NCI-H2029 treated with DMSO at 0.1 percent for 48 hours (cell line): ENCODE measurements at regions not wholly inside any gene's neighbourhood (a gene's known extent, or its start where the extent isn't known, plus 50 kb on each side); places are given as distances from the start of the nearest gene placed in this dataset.

Source experiments
- DNase-seq: peaks from one replicate; lab custom pipeline; 2025; lab: John Stamatoyannopoulos, UW

DNA sequence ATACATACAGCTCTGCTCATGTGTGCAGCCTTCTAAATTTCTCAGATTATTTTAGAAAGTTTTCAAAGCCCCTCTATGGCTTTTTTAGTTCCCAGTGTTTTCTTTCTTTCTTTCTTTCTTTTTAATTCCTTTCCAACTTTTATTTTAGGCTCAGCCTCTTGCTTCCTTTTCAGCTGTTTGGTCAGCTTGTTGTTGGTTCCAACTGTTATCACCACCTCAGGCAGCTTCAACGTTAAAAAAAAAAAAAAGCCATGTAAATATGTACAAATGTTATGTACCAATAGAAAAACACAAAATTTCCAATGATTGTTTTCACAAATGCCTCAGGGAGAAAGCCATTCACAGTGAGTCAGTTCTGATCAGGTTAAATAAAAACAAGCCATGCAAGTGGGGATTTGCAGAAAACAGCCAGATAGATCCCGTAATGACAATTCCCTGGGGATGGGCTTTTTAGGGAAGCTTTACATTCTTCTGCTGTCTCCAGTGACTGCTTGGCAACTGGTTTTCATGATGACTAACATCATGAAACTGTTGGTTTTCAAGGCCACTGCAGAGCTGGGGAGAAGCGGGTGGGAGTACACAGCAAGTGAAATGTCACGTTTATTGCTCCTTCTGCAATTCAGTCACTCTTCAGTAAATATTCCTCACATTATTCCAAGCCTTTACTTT lies 908.4 kb downstream of the EPHA3 start:
- DNase-seq: no peak

DNA sequence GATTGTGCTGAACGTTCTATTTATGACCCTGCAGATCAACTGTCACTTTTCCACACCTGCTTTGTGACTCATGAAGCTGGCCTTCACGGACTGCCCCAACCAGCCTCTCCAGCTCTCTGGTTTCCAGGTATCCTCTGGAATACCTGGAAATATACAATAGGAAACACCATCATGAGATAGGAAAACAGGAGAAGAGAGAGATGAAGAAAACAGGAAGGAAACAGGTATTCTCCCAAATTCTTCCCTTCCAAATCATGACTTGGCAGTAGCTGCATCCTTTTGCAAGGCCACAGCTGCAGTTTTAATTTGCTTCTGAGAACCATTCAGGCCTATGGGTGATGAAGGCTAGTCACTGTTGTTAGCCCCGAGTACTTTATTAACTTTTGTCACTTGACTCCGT lies 909.1 kb downstream of the EPHA3 start:
- DNase-seq: no peak

GRCh38 chr3:90018779-90019178 lies 911.4 kb downstream of the EPHA3 start:
- DNase-seq: no peak

DNA sequence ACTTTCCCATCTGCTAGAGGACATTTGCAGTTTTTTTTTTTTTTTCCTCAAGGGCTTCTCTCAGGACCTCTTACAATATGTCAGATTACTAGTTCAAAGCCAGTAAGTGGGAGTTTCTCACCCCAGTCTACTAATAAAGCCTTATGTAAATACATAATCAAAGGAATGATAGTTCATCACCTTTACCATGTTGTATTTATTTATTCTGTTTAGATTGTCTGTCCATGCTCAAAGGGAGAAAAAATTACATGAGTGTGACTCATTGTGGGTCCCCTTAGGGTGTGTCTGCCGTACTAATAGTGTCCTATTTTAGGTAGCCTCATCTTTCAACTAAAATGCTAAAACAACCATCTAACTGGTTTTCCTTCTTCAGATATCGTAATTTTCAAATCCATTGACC lies 917.6 kb downstream of the EPHA3 start:
- DNase-seq: no peak

DNA sequence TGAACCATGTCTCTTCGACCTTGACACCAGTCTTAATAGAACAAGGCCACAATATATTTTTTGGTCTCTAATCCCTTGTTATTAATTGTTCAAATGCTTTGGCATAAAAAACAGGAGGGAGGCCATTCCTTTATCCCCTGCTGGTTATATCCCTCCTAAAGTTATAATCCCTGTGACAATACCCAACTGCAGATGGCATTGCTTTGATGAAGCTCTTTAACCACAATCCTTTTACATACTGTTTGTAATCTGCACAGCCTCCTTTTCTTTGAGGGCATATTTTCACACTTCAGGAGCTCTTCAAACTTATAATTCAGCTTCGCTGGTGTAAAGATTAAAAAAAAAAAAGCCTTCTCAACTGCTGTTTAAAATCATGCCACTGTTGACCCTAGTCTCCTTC lies 919.0 kb downstream of the EPHA3 start:
- DNase-seq: no peak

- no peak for DNase-seq
Measured at GRCh38 chr3:90031121-90031520, 923.7 kb downstream of the EPHA3 start.

DNA sequence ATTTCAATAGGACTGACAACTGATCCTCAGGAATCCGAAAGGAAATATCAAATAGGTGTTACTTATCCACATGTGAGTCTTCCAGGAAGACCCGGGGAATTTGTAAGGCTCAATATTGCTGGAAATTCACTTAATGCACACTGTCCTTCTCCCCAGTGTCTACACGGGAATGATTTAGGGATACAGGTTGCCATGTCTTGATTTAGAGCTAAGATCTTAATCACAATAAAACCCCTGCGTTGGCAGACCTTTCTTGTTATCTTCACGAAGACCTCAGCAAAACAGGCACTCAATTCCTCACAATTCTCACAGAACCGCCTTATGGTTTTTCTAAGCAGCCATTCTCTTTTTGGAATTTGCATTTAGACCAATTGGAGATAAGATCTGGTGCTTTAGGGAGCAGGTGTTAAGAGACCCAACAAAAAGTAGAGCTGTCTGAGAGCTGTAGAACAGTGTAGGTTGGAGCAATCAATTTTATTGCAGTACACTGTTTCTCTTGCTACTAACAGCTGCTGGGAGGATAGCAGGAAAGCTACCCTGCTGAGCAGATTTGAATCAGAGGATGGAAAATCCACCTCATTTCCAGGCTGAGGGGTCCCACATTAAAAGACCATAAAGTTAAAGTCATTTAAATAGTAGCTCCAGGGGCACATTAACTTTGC lies 925.7 kb downstream of the EPHA3 start:
- DNase-seq: no peak

DNA sequence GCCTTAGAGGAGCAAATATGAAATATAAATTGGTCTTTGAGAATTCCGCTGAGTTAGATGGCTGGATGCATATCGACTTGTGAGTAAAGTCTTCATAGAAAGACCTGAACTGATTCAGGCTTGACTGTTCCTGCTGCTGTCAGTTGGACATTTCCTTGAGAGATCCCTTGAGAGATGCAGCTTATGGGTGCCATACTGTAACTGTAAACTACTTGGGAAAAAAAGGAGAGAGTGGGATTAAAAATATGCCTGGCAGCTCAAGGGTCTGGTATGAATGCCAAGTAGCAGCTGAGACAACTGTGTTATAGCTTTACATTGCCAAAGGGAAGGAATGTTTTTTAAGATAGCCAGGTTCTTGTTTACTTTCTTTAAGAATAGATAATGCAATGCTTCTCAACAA lies 926.6 kb downstream of the EPHA3 start:
- no peak for DNase-seq

DNA sequence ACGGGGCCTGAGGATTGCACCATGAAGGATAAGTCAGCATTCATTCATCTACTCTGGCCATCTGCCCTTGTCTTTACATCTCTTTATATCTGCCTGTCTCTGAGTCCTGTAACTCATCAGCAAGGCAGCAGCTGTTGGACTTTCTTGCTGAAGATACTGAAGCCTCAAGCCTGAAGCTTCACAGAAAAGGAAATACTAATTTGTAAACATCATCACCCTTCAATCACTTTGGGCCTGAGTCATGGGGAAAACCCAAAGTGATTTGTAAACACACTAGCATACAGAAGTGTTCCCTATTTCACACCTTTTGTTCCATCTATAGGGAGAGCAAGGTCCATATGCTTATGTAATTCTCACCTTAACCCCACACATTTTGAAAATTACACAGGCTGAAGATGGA lies 928.2 kb downstream of the EPHA3 start:
- no peak for DNase-seq

GRCh38 chr3:90036939-90037469 lies 929.6 kb downstream of the EPHA3 start:
- no peak for DNase-seq

- no peak for DNase-seq
Measured at GRCh38 chr3:90039994-90040393, 932.6 kb downstream of the EPHA3 start.

- no peak for DNase-seq
Measured at GRCh38 chr3:90040554-90040953, 933.1 kb downstream of the EPHA3 start.

DNA sequence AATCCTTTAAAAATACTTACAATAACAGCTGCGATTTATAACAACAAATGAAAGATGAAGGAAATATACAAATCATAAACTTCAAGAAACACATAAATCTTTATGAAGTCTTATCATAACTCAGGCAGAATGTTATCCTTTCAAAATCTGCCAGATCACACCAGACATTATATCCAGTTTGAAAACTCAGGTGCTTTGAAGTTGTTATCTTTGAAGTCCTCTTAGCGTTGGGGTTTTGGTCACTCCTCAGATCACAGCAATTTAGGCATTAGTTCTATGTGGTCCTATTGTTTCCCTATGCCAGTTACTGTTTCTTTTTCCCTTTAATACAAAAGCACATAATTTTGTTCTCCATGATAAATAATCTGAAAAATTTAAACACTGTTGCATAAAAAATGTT lies 934.6 kb downstream of the EPHA3 start:
- no peak for DNase-seq

DNA sequence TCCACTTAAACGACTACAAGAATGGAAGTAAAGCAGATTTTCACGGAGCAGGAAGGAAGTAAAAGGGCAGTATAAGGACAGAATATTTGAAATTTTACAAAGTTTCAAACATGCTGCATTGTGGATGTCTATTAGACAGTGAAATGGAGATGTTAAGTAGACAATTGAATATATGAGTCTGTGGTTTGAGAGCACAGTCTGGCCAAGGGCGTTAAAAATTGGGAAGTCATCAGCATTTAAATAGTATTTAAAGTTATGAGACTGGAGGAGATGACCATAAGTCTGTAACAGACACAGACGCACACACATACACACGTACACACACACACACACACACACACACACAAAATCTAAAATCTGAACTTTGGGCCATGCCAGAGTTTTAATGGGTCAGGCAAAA lies 935.9 kb downstream of the EPHA3 start:
- DNase-seq: no peak

DNA sequence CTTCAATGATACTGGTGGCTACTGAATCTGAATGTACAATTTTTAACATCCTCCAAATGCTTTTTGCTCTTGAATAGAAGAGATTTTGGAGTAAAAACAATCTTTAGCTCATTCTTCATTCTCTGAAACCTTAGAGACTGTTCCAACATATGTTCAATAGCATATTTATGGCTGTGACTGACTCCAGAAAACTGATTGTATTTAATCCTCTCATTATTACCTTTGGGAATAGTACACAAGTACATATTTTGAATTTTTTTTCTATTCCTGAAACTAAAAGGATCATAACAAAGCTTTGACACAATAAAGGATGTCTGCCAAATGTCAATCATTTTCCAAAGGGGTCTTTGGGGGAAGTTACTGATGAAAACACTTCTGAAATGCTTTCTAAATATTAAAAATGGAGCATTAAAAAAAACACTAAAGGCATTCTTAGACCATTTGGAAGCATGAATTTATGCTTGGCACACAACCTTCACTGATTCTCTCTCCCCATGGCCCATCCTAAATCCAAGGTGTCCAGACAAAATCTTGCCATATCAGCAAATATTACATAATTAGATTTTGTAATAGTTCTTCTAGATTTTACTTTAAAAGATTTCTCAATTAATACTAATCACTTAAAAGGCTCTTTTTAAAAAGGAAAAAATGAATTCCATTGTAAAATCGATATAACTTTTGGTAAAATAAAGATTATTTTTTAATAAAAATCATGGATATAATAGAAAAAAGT lies 936.8 kb downstream of the EPHA3 start:
- no peak for DNase-seq

DNA sequence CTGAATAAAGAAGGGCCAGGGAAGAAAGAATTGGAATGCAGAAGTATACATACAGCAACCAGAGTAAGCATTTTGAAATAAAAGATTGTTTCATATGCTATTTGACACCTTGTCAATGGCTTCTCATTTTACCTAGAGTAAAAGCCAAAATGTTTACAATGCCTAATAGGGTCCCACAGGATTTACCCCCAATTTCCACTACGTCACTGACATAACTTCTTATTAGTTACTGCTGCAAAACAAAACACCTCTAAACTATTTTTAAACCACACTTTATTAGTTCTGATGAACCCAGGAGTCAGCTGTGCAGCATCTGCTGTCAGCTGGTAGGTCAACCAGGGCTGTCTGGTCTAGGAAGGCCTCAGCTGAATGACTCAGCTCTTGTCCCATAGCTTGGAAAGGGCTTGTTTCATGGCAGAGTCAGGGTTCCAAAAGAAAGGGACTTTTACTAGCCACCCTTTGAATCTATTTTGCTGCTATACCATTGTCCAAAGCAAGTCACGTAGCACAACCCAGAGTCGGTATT lies 945.1 kb downstream of the EPHA3 start:
- DNase-seq: no peak

GRCh38 chr3:90054311-90054710 lies 946.9 kb downstream of the EPHA3 start:
- DNase-seq: no peak

DNA sequence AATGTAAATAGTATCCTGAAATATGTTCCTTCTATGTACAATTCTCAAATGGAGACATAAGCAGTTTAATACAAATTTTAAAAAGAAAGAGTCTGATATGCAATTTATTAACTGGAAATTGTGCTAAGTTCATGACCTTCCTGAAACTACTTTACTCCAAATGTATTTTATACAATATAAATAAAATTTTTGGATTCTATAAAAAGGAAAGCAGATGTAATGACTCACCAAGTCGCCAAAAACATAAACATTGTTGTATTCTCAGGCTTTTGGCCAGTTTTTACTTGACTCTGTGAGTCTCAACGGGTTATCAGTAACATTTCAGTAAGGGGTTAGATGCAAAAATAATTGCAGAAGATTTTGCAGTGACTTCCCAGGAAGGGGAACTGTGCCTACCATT lies 948.2 kb downstream of the EPHA3 start:
- no peak for DNase-seq

DNA sequence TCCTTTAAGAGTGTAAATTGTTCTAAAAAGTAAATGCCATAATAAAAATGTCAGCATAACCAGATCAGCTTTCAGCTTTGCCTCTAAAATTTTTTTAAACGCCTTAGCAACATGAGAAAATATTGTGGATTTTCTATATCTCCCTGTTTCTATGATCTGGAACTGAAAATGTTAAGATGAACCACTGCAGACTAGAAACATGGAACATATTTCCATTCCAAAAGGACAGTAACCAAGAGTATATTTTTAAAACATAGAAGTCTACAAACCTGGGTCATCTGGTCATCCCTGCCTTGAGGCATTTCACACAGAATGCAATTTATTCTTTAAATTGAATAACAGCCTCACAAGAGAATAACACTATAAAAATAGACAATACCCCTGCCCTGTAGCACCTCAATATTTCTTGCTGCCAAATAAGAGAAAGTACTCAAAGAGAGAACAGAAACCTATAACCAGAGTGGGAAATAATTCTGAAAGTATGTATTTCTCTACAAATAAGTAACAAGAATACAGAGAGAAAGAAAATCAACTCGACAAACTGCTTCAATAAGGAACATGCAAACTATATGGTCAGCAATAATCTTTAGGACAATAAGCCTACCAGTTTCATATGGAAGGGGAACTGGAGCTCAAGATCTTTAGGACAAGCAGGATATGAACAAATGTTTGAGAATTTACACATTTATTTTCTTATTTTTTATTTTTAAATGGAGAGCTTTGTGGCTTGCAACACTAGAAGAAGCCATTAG lies 949.0 kb downstream of the EPHA3 start:
- no peak for DNase-seq

DNA sequence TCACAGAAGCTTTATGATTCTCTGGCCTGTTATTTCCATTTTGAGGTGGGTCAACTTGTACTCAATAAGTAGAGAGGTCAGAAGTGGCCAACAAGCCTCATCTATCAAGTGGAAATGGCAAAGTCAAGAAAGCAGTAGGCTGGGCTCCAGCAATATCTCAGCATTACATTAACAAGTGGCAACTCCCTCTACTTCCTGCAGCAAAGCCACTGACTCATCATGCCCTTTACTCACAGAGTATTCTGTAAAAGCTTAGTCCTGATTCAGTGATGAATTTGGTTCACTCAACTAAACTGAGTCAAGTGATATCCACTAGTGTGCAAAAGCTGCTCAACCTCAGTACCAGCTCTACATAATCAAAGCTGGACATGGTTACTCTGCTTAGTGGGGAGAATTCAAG lies 954.6 kb downstream of the EPHA3 start:
- DNase-seq: no peak

- DNase-seq: no peak
Measured at GRCh38 chr3:90062631-90063200, 955.3 kb downstream of the EPHA3 start.

DNA sequence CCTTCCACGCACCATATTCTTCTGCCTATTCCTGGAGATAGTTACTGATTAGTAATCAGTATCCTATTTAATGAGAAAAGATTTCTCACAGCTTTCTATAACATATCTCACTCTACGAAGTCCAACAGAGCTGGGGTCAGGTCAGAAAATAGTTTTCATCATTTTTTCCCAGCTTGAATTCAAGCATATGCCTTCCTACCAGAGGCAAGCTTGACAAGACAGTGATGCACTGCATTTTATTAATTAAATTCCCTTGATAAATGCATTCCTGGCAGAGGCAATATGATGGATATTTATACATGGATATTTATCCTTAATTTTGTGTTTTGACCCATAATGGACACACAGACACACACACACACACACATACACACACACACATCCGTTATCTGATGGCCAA lies 961.4 kb downstream of the EPHA3 start:
- no peak for DNase-seq
